Natural killer cell (primary cell): ENCODE measurements at regions not wholly inside any gene's neighbourhood (a gene's known extent, or its start where the extent isn't known, plus 50 kb on each side); places are given as distances from the start of the nearest gene placed in this dataset.

Experiments
- ATAC-seq, 3 donors: fragments of 150-1000 bp in 2 of 3; fragments of 200-7000 bp in 1 of 3; cut with Tn5 transposase; 1 replicate in 1 of 3; 2 replicates in 2 of 3; pipeline ENCODE4 v1.10.0; 2021; ENCODE audit warnings: mild to moderate bottlenecking in 2 of 3, moderate library complexity in 2 of 3
- DNase-seq, 2 donors: peaks; one replicate each; pipeline versions ENCODE4 v3.0.0 to v3.0.0-alpha.2; 2013 to 2021; ENCODE audit warnings: mixed read lengths in 1 of 2
- H3K27ac ChIP-seq: one replicate; pipeline ENCODE4 v1.5.1; 2013; ENCODE audit warnings: mild to moderate bottlenecking, low read length
- H3K27me3 ChIP-seq: one replicate; pipeline ENCODE4 v1.6.1; 2013; ENCODE audit warnings: low read length; ENCODE audit not compliant: control insufficient read depth, insufficient read depth
- H3K36me3 ChIP-seq: one replicate; pipeline ENCODE4 v1.6.1; 2013; ENCODE audit warnings: low read length; ENCODE audit not compliant: control insufficient read depth, insufficient read depth
- H3K4me1 ChIP-seq: one replicate; pipeline ENCODE4 v1.6.1; 2013; ENCODE audit warnings: low read length; ENCODE audit not compliant: control insufficient read depth, insufficient read depth
- H3K4me3 ChIP-seq: one replicate; pipeline ENCODE4 v1.5.1; 2013; ENCODE audit warnings: low read length
- H3K9me3 ChIP-seq: one replicate; pipeline ENCODE4 v1.6.1; 2013; ENCODE audit warnings: low read length; ENCODE audit not compliant: control insufficient read depth, insufficient read depth
- H3K27ac Mint-ChIP-seq, 2 donors: one replicate each; pipeline ENCODE4 v1.8.0; 2022; ENCODE audit warnings: mild to moderate bottlenecking in 2 of 2, mixed read lengths in 2 of 2, moderate library complexity in 1 of 2
- H3K27me3 Mint-ChIP-seq, 2 donors: one replicate each; pipeline ENCODE4 v1.8.0; 2022; ENCODE audit warnings: low read depth in 2 of 2, mixed read lengths in 2 of 2
- H3K36me3 Mint-ChIP-seq: one replicate; pipeline ENCODE4 v1.8.0; 2022; ENCODE audit warnings: mixed read lengths
- H3K4me1 Mint-ChIP-seq, 2 donors: one replicate each; pipeline ENCODE4 v1.8.0; 2022; ENCODE audit warnings: mixed read lengths in 2 of 2
- H3K4me3 Mint-ChIP-seq: one replicate; pipeline ENCODE4 v1.8.0; 2022; ENCODE audit warnings: mild to moderate bottlenecking, moderate library complexity, mixed read lengths
- H3K9me3 Mint-ChIP-seq, 2 donors: one replicate each; pipeline ENCODE4 v1.8.0; 2022; ENCODE audit warnings: mixed read lengths in 2 of 2
- WGBS: methylation state at CpG from one replicate; pipeline ENCODE4 v1.1.7; 2013; ENCODE audit warnings: missing lambda C conversion rate; ENCODE audit not compliant: insufficient coverage; 5-methylcytosine and 5-hydroxymethylcytosine counted together
- intact Hi-C: fragments of 100-400 bp; cut with micrococcal nuclease; formaldehyde crosslinking; loops from one replicate; pipeline ENCODE4 v1.14.2; 2022
- TF ChIP-seq, protein P1 (sequence below): fragments of 200-600 bp; IDR thresholded peaks from one replicate; pipeline ENCODE4 v1.8.0; 2022; ENCODE audit warnings: antibody characterized with exemption

DNA sequence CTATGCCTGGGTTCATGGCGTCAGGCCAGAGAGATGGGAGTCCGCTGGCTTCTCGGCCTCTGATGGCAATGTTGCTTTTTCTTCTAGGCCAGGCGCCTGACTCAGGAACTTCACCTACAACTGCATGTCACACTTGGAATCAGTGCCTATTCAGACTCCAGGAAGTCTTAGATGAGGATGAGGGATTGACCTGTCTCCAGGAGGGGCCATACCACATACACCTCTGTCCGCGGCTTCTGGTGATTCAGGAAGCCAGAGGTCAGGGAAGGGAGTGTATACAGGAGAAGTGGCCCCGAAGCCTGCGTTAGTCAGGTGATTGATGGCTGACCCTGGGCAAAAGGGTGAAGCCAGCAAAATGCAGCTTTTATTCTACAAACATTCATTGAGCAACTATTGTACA, 109.1 kb upstream of the RMDN2 start:
- TF ChIP-seq, protein P1, sequence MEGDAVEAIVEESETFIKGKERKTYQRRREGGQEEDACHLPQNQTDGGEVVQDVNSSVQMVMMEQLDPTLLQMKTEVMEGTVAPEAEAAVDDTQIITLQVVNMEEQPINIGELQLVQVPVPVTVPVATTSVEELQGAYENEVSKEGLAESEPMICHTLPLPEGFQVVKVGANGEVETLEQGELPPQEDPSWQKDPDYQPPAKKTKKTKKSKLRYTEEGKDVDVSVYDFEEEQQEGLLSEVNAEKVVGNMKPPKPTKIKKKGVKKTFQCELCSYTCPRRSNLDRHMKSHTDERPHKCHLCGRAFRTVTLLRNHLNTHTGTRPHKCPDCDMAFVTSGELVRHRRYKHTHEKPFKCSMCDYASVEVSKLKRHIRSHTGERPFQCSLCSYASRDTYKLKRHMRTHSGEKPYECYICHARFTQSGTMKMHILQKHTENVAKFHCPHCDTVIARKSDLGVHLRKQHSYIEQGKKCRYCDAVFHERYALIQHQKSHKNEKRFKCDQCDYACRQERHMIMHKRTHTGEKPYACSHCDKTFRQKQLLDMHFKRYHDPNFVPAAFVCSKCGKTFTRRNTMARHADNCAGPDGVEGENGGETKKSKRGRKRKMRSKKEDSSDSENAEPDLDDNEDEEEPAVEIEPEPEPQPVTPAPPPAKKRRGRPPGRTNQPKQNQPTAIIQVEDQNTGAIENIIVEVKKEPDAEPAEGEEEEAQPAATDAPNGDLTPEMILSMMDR = no peak
- Mint-ChIP-seq H3K4me3 (no peak overlapping the region), H3K36me3 (no peaks in the 10 kb centered on the region), H3K27me3 (peaks cover 0 to 3% of the 10 kb centered on the region in 2 donors), H3K9me3 (peaks cover 0 to 5% of the 10 kb centered on the region in 2 donors), H3K27ac (no peak overlapping the region), H3K4me1 (peaks cover 0 to 6% of the 10 kb centered on the region in 2 donors)
- Histone ChIP-seq H3K27ac (no peak overlapping the region), H3K36me3 (no peaks in the 10 kb centered on the region), H3K4me1 (no peaks in the 10 kb centered on the region), H3K27me3 (no peaks in the 10 kb centered on the region), H3K9me3 (no peaks in the 10 kb centered on the region), H3K4me3 (no peak overlapping the region)
- WGBS = 88% methylated on average over 8 of the region's 8 CpGs
- ATAC-seq (no peak), DNase-seq (no peak)
- intact Hi-C loops = no loop called here

DNA sequence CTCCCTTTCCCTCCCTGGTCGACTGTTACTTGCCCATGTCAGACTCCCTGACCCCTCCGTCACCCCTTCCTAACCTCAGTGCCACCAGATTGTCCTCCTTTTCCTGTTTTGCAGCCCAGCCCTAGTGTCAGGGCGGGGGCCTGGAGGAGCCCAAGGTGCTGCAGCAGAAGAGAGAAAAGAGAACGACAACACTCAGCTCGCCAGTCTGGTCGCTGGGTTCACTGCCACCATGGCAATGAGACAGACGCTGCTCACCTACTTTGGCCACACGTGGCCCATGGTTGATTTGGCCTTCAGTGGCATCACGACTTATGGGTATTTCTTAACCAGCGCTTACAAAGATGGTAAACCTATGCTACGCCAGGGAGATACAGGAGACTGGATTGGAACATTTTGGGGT, 108.4 kb upstream of the RMDN2 start:
- intact Hi-C loops = no loop called here
- H3K9me3 Mint-ChIP-seq = peaks cover 0 to 5% of the 10 kb centered on the region in 2 donors
- Histone ChIP-seq H3K9me3 (no peaks in the 10 kb centered on the region), H3K36me3 (no peaks in the 10 kb centered on the region), H3K4me1 (no peaks in the 10 kb centered on the region), H3K4me3 (no peak overlapping the region), H3K27me3 (no peaks in the 10 kb centered on the region), H3K27ac (no peak overlapping the region)
- TF ChIP-seq, protein P1 = no peak
- H3K4me3 Mint-ChIP-seq = no peak overlapping the region
- ATAC-seq = no peak
- no peak for DNase-seq
- 91% methylated on average over 11 of the region's 11 CpGs for WGBS
- peaks cover 0 to 6% of the 10 kb centered on the region in 2 donors for H3K4me1 Mint-ChIP-seq
- peaks cover 0 to 3% of the 10 kb centered on the region in 2 donors for H3K27me3 Mint-ChIP-seq
- H3K27ac Mint-ChIP-seq = no peak overlapping the region
- H3K36me3 Mint-ChIP-seq = no peaks in the 10 kb centered on the region

DNA sequence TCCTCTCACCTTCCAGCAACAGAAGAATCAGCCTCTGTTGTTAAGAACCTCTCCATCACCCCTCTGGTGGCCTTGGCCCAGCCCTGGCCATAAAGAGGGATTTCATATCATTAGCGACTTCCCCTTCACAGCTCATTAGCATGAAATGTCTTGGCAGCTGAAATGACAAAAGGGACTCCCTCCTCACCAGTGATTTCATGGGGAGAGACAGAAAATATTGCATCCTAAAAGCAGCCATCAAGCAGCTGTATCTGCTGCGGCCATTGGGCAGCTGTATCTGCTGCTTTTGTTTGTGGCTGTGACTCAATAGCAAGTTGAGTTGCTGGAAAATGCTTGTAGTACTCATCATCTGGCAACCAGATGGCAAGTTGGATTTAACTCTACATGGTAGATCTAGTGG, 105.9 kb upstream of the RMDN2 start:
- Histone ChIP-seq H3K4me3 (no peak overlapping the region), H3K27me3 (no peaks in the 10 kb centered on the region), H3K36me3 (no peaks in the 10 kb centered on the region), H3K4me1 (peaks cover 10% of the 10 kb centered on the region), H3K9me3 (no peaks in the 10 kb centered on the region), H3K27ac (no peak overlapping the region)
- H3K9me3 Mint-ChIP-seq = peaks cover 0 to 5% of the 10 kb centered on the region in 2 donors
- WGBS = 92% methylated on average over 2 of the region's 2 CpGs
- H3K36me3 Mint-ChIP-seq = no peaks in the 10 kb centered on the region
- no peak for DNase-seq
- peaks cover 9 to 19% of the 10 kb centered on the region in 2 donors for H3K4me1 Mint-ChIP-seq
- no peak overlapping the region for H3K4me3 Mint-ChIP-seq
- ATAC-seq = no peak
- peaks cover 0 to 3% of the 10 kb centered on the region in 2 donors for H3K27me3 Mint-ChIP-seq
- intact Hi-C loops = no loop called here
- no peak overlapping the region for H3K27ac Mint-ChIP-seq
- TF ChIP-seq, protein P1 = no peak

DNA sequence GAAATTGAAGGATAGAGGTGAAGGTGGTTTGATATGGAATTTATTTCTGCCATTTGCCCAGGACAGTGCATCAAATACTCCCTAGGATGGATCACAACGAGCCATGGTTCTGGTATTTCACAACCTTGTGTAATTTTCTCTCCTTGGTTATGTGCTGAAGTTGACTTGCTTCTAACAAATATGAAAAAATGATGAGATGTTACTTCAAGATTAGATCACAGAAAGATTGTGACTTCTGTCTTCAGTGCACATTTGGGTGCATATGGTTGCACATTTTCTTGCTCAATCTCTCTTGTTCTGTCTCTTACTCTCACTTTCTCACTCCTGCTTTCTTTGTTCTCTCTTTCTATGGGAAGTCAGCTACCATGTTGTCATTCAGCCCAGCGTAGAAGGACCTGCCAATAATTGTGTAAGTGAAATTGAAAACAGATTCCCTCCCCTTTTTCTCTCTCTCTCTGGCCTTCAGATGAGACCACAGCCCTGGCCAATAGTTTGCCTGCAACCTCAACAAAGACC, 104.6 kb upstream of the RMDN2 start:
- H3K27me3 Mint-ChIP-seq = peaks cover 0 to 3% of the 10 kb centered on the region in 2 donors
- H3K4me3 Mint-ChIP-seq = no peak overlapping the region
- Histone ChIP-seq H3K9me3 (no peaks in the 10 kb centered on the region), H3K4me1 (peaks cover 10% of the 10 kb centered on the region), H3K27ac (no peak overlapping the region), H3K36me3 (no peaks in the 10 kb centered on the region), H3K27me3 (no peaks in the 10 kb centered on the region), H3K4me3 (no peak overlapping the region)
- H3K4me1 Mint-ChIP-seq = peaks cover 9 to 19% of the 10 kb centered on the region in 2 donors
- no peak overlapping the region for H3K27ac Mint-ChIP-seq
- ATAC-seq (peak in 1 of 3 donors; percentile 43), DNase-seq (no peak)
- peaks cover 0 to 5% of the 10 kb centered on the region in 2 donors for H3K9me3 Mint-ChIP-seq
- intact Hi-C loops = no loop called here
- TF ChIP-seq, protein P1 = no peak
- no peaks in the 10 kb centered on the region for H3K36me3 Mint-ChIP-seq
- 83% methylated on average over 1 of the region's 2 CpGs for whole genome bisulfite sequencing
